Spleen (tissue), 7 donors: ENCODE measurements at regions not wholly inside any gene's neighbourhood (a gene's known extent, or its start where the extent isn't known, plus 50 kb on each side); places are given as distances from the start of the nearest gene placed in this dataset.

Experiments
- CTCF ChIP-seq, 11 experiments: fragments of 200-600 bp in 7 of 11; fragments of 450-650 bp in 4 of 11; sonication (generic) in 4 of 11; IDR thresholded peaks in 8 of 11; conservative IDR thresholded peaks in 3 of 11; 1 replicate in 7 of 11; 2 replicates in 4 of 11; pipeline versions ENCODE4 v1.4.0 to v1.8.0; 2016 to 2021; ENCODE audit warnings: antibody characterized with exemption in 11 of 11, inconsistent platforms in 4 of 11, mild to moderate bottlenecking in 1 of 11
- POLR2AphosphoS5 ChIP-seq, 3 donors: sonication (generic); formaldehyde crosslinking; IDR thresholded peaks; one replicate each; pipeline ENCODE4 v1.5.1; 2017; ENCODE audit warnings: antibody characterized with exemption in 3 of 3
- donor health status: DM: no; HTN: no; CAD: no; lungs with moderate emphysema.
- donor health status: DM: no; HTN: no; CAD: no.
- donor health status: DM: no; HTN: no; CAD: no.

- TF ChIP-seq POLR2AphosphoS5 (IDR thresholded peaks at IDR 0.05) = no peak
- TF ChIP-seq CTCF (IDR thresholded peaks at IDR 0.05 in 8 of 11, conservative IDR thresholded peaks at IDR 0.05 in 3 of 11) = no peak
Observed at GRCh38 chr5:39505791-39506190, 81.0 kb upstream of the DAB2 start.
